IMR-90 (cell line): ENCODE measurements at regions not wholly inside any gene's neighbourhood (a gene's known extent, or its start where the extent isn't known, plus 50 kb on each side); places are given as distances from the start of the nearest gene placed in this dataset.

Experiments used
- ATAC-seq: fragments of 200-7000 bp; cut with Tn5 transposase; 2 replicates; pipeline ENCODE4 v1.9.1; 2020; ENCODE audit warnings: low read depth, mild to moderate bottlenecking, moderate library complexity
- BruUV-seq: library from RNA; stranded (reverse); fragments of 400-500 nt; replicated peaks from 2 replicates; lab custom pipeline; 2021; lab: Mats Ljungman, UMichigan
- CTCF ChIA-PET: fragments of 300-600 bp; formaldehyde crosslinking; extraction: SDS; loops from one replicate; lab custom pipeline; 2021; ENCODE audit warnings: antibody characterized with exemption; lab: Yijun Ruan, JAX
- POLR2A ChIA-PET: fragments of 300-600 bp; sonication (Branson Sonifier 250); formaldehyde crosslinking; loops from one replicate; lab custom pipeline; 2022; ENCODE audit warnings: antibody characterized with exemption; ENCODE audit not compliant: unreplicated experiment; lab: Charles Lee
- DNase-seq: peaks from one replicate; pipeline ENCODE4 v3.0.0; 2013
- H2AFZ ChIP-seq: replicated peaks from 2 replicates; pipeline ENCODE3; 2013; ENCODE audit warnings: low read length, mild to moderate bottlenecking; ENCODE audit not compliant: poor library complexity
- H2AK5ac ChIP-seq: 2 replicates; pipeline ENCODE4 v1.6.1; 2013; ENCODE audit warnings: low read depth, low read length, inconsistent platforms
- H2AK9ac ChIP-seq: replicated peaks from 2 replicates; pipeline ENCODE3; 2013; ENCODE audit warnings: mild to moderate bottlenecking, low read depth, low read length, moderate library complexity; ENCODE audit not compliant: poor library complexity
- H2BK120ac ChIP-seq: 2 replicates; pipeline ENCODE4 v1.6.1; 2013; ENCODE audit warnings: low read depth, low read length, inconsistent platforms
- H2BK15ac ChIP-seq: 3 replicates; pipeline ENCODE4 v1.6.1; 2013; ENCODE audit warnings: low read depth, low read length, inconsistent platforms
- H2BK20ac ChIP-seq: 2 replicates; pipeline ENCODE4 v1.6.1; 2013; ENCODE audit warnings: low read depth, mild to moderate bottlenecking, inconsistent platforms, low read length, moderate library complexity
- H2BK5ac ChIP-seq: 2 replicates; pipeline ENCODE4 v1.6.1; 2013; ENCODE audit warnings: mild to moderate bottlenecking, low read depth, low read length, inconsistent platforms; ENCODE audit not compliant: poor library complexity, severe bottlenecking
- H3K14ac ChIP-seq: replicated peaks from 2 replicates; pipeline ENCODE4 v1.6.1; 2013; ENCODE audit warnings: low read depth, low read length, inconsistent platforms
- H3K18ac ChIP-seq: 2 replicates; pipeline ENCODE4 v1.6.1; 2013; ENCODE audit warnings: low read depth, low read length, control low read depth
- H3K23ac ChIP-seq: 2 replicates; pipeline ENCODE4 v1.6.1; 2013; ENCODE audit warnings: low read depth, low read length, inconsistent platforms
- H3K27ac ChIP-seq: 2 replicates; pipeline ENCODE4 v1.5.1; 2013; ENCODE audit warnings: mild to moderate bottlenecking, control low read depth, low read length; ENCODE audit not compliant: insufficient read depth
- H3K27me3 ChIP-seq: 2 replicates; pipeline ENCODE4 v1.6.1; 2013; ENCODE audit warnings: low read length; ENCODE audit not compliant: control insufficient read depth, insufficient read depth
- H3K36me3 ChIP-seq: 2 replicates; pipeline ENCODE4 v1.6.1; 2013; ENCODE audit warnings: low read length, mixed read lengths; ENCODE audit not compliant: control insufficient read depth, insufficient read depth
- H3K4ac ChIP-seq: 2 replicates; pipeline ENCODE4 v1.6.1; 2013; ENCODE audit warnings: low read depth, low read length, inconsistent platforms
- H3K4me1 ChIP-seq: 2 replicates; pipeline ENCODE4 v1.6.1; 2013; ENCODE audit warnings: low read length, mixed read lengths; ENCODE audit not compliant: control insufficient read depth, insufficient read depth
- H3K4me2 ChIP-seq: 2 replicates; pipeline ENCODE4 v1.6.1; 2013; ENCODE audit warnings: low read depth, mild to moderate bottlenecking, control low read depth, low read length, moderate library complexity
- H3K4me3 ChIP-seq: 2 replicates; pipeline ENCODE4 v1.5.1; 2013; ENCODE audit warnings: low read depth, mild to moderate bottlenecking, control low read depth, low read length, moderate library complexity; ENCODE audit not compliant: insufficient read depth
- H3K56ac ChIP-seq: 2 replicates; pipeline ENCODE4 v1.6.1; 2013; ENCODE audit warnings: low read length, inconsistent platforms; ENCODE audit not compliant: insufficient read depth; ENCODE audit errors: extremely low read depth
- H3K79me1 ChIP-seq, 2 experiments: 2 replicates each; pipeline ENCODE4 v1.6.1; 2013; ENCODE audit warnings: low read length in 2 of 2, inconsistent platforms in 1 of 2, low read depth in 1 of 2
- H3K9ac ChIP-seq: 2 replicates; pipeline ENCODE4 v1.6.1; 2013; ENCODE audit warnings: low read depth, low read length, control low read depth
- H3K9me1 ChIP-seq: 2 replicates; pipeline ENCODE4 v1.6.1; 2013; ENCODE audit warnings: low read length, inconsistent platforms; ENCODE audit not compliant: insufficient read depth
- H3K9me3 ChIP-seq: 2 replicates; pipeline ENCODE4 v1.6.1; 2013; ENCODE audit warnings: low read length; ENCODE audit not compliant: control insufficient read depth, insufficient read depth
- H4K20me1 ChIP-seq: 2 replicates; pipeline ENCODE4 v1.6.1; 2013; ENCODE audit warnings: low read length, inconsistent platforms; ENCODE audit not compliant: insufficient read depth
- H4K5ac ChIP-seq: 2 replicates; pipeline ENCODE4 v1.6.1; 2013; ENCODE audit warnings: mild to moderate bottlenecking, low read depth, low read length, control low read depth
- H4K8ac ChIP-seq, 2 experiments: 2 replicates each; pipeline ENCODE4 v1.6.1; 2013; ENCODE audit warnings: low read depth in 2 of 2, low read length in 2 of 2, control low read depth in 1 of 2, inconsistent platforms in 1 of 2
- H4K91ac ChIP-seq: 2 replicates; pipeline ENCODE4 v1.6.1; 2013; ENCODE audit warnings: low read depth, low read length, inconsistent platforms; ENCODE audit not compliant: insufficient read depth
- MAFK ChIP-seq: IDR thresholded peaks from 2 replicates; pipeline ENCODE4 v1.6.1; 2012; ENCODE audit warnings: low read depth, low read length, improper control_type of control experiment
- NFE2L2 ChIP-seq: fragments of 150-350 bp; IDR thresholded peaks from 2 replicates; pipeline ENCODE4 v1.6.1; 2016; ENCODE audit warnings: low read depth, mild to moderate bottlenecking, low read length
- POLR2A ChIP-seq: IDR thresholded peaks from 2 replicates; pipeline ENCODE4 v1.6.1; 2012; ENCODE audit warnings: mild to moderate bottlenecking, low read depth, low read length
- RCOR1 ChIP-seq: IDR thresholded peaks from 2 replicates; pipeline ENCODE4 v1.6.1; 2012; ENCODE audit warnings: mild to moderate bottlenecking, low read length, improper control_type of control experiment; ENCODE audit not compliant: insufficient replicate concordance
- RFX5 ChIP-seq: IDR thresholded peaks from 2 replicates; pipeline ENCODE4 v1.8.0; 2012; ENCODE audit warnings: low read depth, mild to moderate bottlenecking, low read length, moderate library complexity
- WGBS, 2 experiments: methylation state at CpG; one replicate each; pipeline versions ENCODE4 v1.1.5 to v1.1.7; 2013; ENCODE audit warnings: missing lambda C conversion rate in 2 of 2; ENCODE audit not compliant: insufficient read length in 1 of 2; ENCODE audit errors: extremely low coverage in 2 of 2; 5-methylcytosine and 5-hydroxymethylcytosine counted together
- dilution Hi-C: fragments of 300-500 bp; cut with HindIII; formaldehyde crosslinking; loops from one replicate; pipeline ENCODE4 v1.14.3; 2018; ENCODE audit warnings: low sequenced_read_pairs; ENCODE audit not compliant: unreplicated experiment
- in situ Hi-C: fragments of 300-500 bp; cut with MboI; formaldehyde crosslinking; loops from 3 replicates; pipeline ENCODE4 v1.14.3; 2019; ENCODE audit warnings: low sequenced_read_pairs, inconsistent platforms, mixed read lengths
- intact Hi-C: fragments of 100-400 bp; cut with micrococcal nuclease; formaldehyde crosslinking; loops from 2 replicates; pipeline ENCODE4 v1.10.0; 2022

- intact Hi-C loops, result no loop called here
Observed at GRCh38 chr6:142531727-142532126, 229.9 kb downstream of the ADGRG6 start.

More at GRCh38 chr6:142531727-142532126, 229.9 kb downstream of the ADGRG6 start:
- no peak overlapping the region for H4K8ac ChIP-seq
- H3K18ac ChIP-seq, result no peak overlapping the region
- H2BK20ac ChIP-seq, result no peak overlapping the region
- peaks cover 6% of the 10 kb centered on the region; the same call in 1 of the 2 replicates for H3K9me3 ChIP-seq
- no peaks in the 10 kb centered on the region; the same call in 1 of the 2 replicates for H3K4me1 ChIP-seq
- no peak overlapping the region for H4K5ac ChIP-seq
- TF ChIP-seq RCOR1 (no peak), RFX5 (no peak), NFE2L2 (no peak), MAFK (no peak), POLR2A (no peak)
- no peak overlapping the region for H2BK120ac ChIP-seq
- ChIA-PET CTCF (no interaction called here), POLR2A (no interaction called here)
- H3K4me3 ChIP-seq, result no peak overlapping the region
- H3K14ac ChIP-seq, result no peak overlapping the region
- dilution Hi-C loops (no loop called here), in situ Hi-C loops (no loop called here)
- H4K20me1 ChIP-seq, result no peaks in the 10 kb centered on the region
- no peak overlapping the region for H3K4ac ChIP-seq
- H2AFZ ChIP-seq, result no peak overlapping the region
- H3K56ac ChIP-seq, result no peak overlapping the region
- no peak overlapping the region for H3K23ac ChIP-seq
- no peak overlapping the region for H4K91ac ChIP-seq
- no peak overlapping the region for H3K4me2 ChIP-seq
- WGBS, 2 experiments, result no CpG with 5 or more reads among the region's 1 CpG
- no peak overlapping the region for H2AK9ac ChIP-seq
- 0 out of 2 replicates have a peak, but pooled peaks cover 1% of the 10 kb centered on the region for H3K27me3 ChIP-seq
- H2AK5ac ChIP-seq, result no peak overlapping the region
- H3K79me1 ChIP-seq, result no peaks in the 10 kb centered on the region
- DNase-seq (no peak), ATAC-seq (no peak)
- H3K27ac ChIP-seq, result no peak overlapping the region
- H3K36me3 ChIP-seq, result no peaks in the 10 kb centered on the region
- H3K9ac ChIP-seq, result no peak overlapping the region
- H2BK5ac ChIP-seq, result no peak overlapping the region
- no TSS peak for BruUV-seq
- no peaks in the 10 kb centered on the region for H3K9me1 ChIP-seq
- H2BK15ac ChIP-seq, result no peak overlapping the region
